GM12891 (cell line): ENCODE measurements at regions not wholly inside any gene's neighbourhood (a gene's known extent, or its start where the extent isn't known, plus 50 kb on each side); places are given as distances from the start of the nearest gene placed in this dataset.
"Not testable (repeated sequence)": the region's sequence is repeated elsewhere in the genome, so short reads cannot be mapped to it uniquely, and the experiment has no call there.

ENCODE experiments used
- DNase-seq: peaks from one replicate; pipeline ENCODE4 v3.0.0; 2011; ENCODE audit warnings: low spot score; ENCODE audit not compliant: insufficient read length
- FAIRE-seq: peaks from 2 replicates; lab custom pipeline; 2011; peaks lifted over from hg19 to GRCh38; lab: Jason Lieb, UNC
- PAX5 ChIP-seq: IDR thresholded peaks from 2 replicates; pipeline ENCODE4 v1.6.1; 2011; ENCODE audit warnings: low read length, moderate library complexity, mild to moderate bottlenecking; ENCODE audit not compliant: insufficient read depth, severe bottlenecking
- POLR2A ChIP-seq: IDR thresholded peaks from 2 replicates; pipeline ENCODE4 v1.6.1; 2011; ENCODE audit warnings: low read depth, low read length, control low read depth
- POLR2AphosphoS5 ChIP-seq: IDR thresholded peaks from 2 replicates; pipeline ENCODE4 v1.6.1; 2011; ENCODE audit warnings: low read depth, low read length, control low read depth
- POU2F2 ChIP-seq: IDR thresholded peaks from 2 replicates; pipeline ENCODE4 v1.6.1; 2011; ENCODE audit warnings: low read depth, mild to moderate bottlenecking, control low read depth, low read length, moderate library complexity
- SPI1 ChIP-seq: IDR thresholded peaks from 2 replicates; pipeline ENCODE4 v1.6.1; 2011; ENCODE audit warnings: low read depth, low read length, control low read depth
- TAF1 ChIP-seq: IDR thresholded peaks from 2 replicates; pipeline ENCODE4 v1.6.1; 2011; ENCODE audit warnings: low read depth, low read length, control low read depth

DNA sequence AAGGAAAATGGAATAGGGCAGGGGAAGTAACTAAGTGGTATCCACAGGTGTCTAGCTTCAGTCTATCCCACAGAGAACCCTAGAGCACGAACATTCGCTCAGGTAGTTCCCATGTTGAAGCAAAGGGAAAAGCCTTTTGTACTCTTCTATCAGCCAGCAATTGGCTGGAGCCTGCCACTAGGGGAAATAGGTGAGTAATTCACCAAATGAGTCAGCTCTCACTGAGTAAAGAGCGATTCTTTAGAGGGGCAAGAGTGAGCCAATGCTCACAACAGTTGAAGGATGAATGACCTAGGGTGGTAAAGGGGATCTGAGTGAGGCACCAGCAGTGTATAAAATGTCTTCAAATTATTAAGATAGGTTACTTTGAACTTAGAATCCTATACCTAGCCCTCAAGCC, 94.1 kb upstream of the ZNF800 start:
- no peak for DNase-seq
- FAIRE-seq, result no peak

DNA sequence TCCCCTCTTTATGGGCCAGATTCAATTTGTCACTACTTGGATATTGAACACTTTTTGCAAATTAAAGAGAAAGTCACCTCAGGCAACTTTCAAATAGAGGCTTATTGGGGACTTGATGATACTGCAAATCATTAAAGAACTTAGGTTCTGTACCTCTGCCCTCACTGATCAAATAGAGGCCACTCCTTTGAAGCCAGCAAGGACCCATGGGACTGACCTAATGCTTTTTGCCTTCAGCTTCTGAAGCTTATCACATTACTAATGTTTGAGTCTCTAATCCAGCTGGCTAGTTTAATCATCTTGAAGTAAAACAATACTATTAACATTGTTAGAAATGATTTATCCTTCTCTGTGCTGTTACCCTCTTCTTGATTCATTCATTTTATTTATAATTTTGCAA, 93.0 kb upstream of the ZNF800 start:
- TF ChIP-seq POLR2A (no peak), POLR2AphosphoS5 (no peak), TAF1 (no peak), POU2F2 (no peak), PAX5 (no peak), SPI1 (no peak)
- DNase-seq (no peak), FAIRE-seq (no peak)

More for the DNA sequence above, 94.1 kb upstream of the ZNF800 start:
- TF ChIP-seq TAF1 (no peak), POU2F2 (no peak), POLR2A (no peak), POLR2AphosphoS5 (no peak), SPI1 (no peak), PAX5 (no peak)

DNA sequence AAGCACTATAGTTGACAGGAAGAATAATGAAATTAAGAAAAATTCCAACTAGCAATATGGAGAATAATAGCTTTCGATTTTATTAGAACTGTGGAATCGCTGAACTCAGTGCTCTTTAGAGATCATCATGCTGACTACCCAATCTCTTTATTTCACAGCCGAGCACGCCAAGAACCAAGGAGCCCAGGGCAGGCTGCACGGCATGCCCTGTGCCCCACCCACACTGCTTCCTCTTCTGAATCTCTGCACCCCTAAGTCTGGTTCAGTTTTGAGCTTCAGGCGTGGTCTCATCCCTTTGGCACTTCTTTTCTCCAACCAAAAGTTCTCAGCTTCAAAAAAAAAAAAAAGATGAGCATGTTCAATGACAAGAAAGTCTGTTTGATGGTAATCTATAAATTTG, 92.4 kb upstream of the ZNF800 start:
- TF ChIP-seq PAX5 (no peak), POLR2A (no peak), TAF1 (no peak), POU2F2 (no peak), POLR2AphosphoS5 (no peak), SPI1 (no peak)
- FAIRE-seq, result no peak
- no peak for DNase-seq

DNA sequence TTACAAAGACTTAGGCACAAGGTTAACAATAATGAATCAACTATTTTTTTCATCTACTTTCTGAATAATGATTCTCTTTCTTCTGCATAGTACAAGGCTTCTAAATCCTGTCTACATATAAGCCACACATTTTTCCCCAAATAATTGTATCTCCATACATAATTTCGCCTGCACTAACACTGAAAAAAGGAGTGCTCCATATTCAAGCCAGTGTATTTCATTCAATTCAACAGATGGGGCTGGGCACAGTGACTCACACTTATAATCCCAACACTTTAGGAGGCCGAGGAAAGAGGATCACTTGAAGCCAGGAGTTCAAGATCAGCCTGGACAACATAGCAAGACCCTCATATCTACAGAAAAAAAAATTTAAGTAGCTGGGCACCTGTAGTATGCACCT, 86.0 kb upstream of the ZNF800 start:
- no peak for TF ChIP-seq POLR2A
- TF ChIP-seq POLR2AphosphoS5, result no peak
- no peak for TF ChIP-seq PAX5
- TF ChIP-seq SPI1, result no peak
- TF ChIP-seq POU2F2, result no peak
- TF ChIP-seq TAF1, result no peak
- no peak for DNase-seq
- no peak for FAIRE-seq

DNA sequence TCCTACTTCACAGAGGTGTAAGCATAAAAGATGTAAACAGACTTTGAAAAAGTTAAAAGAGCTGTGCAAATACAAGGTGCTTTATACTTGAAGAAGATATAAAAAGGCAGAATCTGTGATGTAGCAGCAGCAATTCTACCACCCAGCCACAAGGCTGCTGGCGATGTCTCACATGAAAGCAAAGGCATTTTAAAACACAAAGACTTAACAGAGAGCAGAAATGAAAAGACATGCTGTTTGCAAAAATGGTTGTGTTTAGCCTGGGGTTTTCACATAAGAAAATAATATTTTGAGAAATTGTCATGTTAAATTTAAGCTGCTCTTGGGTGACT, 85.5 kb upstream of the ZNF800 start:
- TF ChIP-seq POU2F2 (no peak), POLR2AphosphoS5 (no peak), POLR2A (no peak), TAF1 (no peak), PAX5 (no peak), SPI1 (no peak)
- DNase-seq (no peak), FAIRE-seq (no peak)

DNA sequence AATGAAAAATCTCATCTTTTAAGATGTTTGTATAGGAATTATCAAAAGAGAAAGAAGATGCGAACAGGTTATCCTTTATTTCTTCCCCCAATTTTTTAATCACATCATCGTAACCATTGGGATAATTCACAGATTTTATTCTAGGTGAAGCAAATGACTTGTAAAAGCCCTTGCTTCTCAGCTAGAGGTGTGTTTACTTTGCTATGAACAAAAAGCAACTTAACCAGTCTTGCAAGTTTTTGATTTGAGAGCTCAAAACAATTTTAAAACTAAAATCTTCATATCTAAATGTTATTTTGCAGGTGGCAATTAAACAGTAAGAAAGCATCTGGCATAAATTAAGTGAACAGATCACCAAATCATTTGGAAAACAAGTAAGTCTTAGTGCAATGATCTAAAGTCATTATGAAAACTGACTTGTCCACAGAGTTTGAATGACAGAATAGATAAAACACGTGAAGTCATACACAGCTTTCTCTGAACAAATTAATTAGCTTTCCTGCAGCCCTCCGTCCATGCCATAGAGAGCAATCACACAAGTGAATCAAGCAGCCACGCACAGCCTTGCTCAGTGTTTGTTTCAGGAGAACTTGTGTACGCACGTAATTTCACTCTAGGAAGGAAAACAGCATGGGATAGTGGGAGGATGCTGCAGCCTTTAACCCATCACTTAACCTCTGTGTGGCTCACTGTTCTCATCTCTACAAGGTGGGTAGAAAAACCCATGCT, 85.0 kb upstream of the ZNF800 start:
- no peak for TF ChIP-seq SPI1
- TF ChIP-seq TAF1, result no peak
- no peak for TF ChIP-seq PAX5
- no peak for TF ChIP-seq POU2F2
- TF ChIP-seq POLR2AphosphoS5, result no peak
- TF ChIP-seq POLR2A, result no peak
- DNase-seq (no peak), FAIRE-seq (peak; percentile 54)

DNA sequence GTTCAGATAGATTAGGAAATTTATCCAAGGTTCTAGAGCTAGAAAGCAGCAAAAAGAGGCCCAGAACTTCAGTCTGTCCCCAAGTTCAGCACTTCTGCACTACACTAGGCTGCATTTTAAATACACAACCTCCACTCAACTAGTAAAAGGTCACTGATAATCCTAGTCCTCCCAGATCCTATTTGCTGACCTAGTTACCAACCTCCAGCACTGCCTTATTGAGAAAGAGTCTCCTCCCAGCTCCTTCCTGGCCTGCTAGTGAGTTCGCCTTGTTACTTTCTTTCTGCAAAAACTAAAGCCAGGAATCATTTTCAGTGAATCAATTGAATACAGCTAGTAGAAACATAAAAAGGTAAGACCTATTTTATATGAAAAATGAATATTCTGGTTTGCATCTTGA, 84.1 kb upstream of the ZNF800 start:
- TF ChIP-seq POLR2A, result no peak
- TF ChIP-seq POLR2AphosphoS5, result no peak
- no peak for TF ChIP-seq SPI1
- TF ChIP-seq POU2F2, result no peak
- no peak for TF ChIP-seq PAX5
- TF ChIP-seq TAF1, result no peak
- DNase-seq, result no peak
- FAIRE-seq, result no peak

DNA sequence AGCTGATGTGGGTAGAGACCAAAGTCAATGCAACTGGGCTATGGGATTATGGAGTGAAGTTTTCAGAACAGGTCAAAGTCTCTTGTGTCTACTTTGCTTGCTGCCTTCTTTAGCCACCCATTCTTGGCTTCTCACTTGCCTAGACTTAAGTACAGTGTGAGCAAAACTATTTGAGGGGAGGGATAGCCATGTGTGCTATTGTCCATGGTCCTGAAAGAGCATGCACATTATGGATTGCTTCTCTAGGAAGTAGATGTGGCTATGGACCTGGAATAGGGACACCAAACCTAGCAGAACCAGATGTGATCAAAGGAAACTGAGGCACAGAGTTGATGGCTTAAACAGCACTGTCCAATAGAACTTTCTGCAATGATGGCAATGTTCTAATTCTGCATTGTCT, 81.9 kb upstream of the ZNF800 start:
- TF ChIP-seq PAX5, result no peak
- no peak for TF ChIP-seq POLR2AphosphoS5
- TF ChIP-seq SPI1, result no peak
- TF ChIP-seq POLR2A, result no peak
- TF ChIP-seq TAF1, result no peak
- TF ChIP-seq POU2F2, result no peak
- FAIRE-seq, result no peak
- no peak for DNase-seq

DNA sequence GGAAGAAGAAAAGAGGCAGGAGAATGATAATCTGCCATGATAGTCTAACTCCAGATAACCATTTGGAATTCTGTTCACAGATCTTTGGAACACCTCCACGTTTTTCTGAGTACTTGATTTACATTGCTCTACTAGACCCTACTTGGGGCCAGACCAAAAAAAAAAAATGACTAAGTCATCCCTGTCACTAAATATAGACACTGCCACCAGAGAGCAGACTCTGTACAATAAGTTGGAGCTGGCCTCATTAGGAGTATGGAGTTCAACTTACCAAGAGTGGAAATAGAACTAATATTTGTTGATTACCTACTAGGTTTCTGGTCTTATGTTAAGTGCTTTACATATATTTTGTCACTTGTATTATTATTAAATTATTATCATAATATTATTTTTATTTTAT, 80.9 kb upstream of the ZNF800 start:
- DNase-seq (no peak), FAIRE-seq (no peak)
- TF ChIP-seq POLR2AphosphoS5 (no peak), SPI1 (no peak), POLR2A (no peak), TAF1 (no peak), PAX5 (no peak), POU2F2 (no peak)

DNA sequence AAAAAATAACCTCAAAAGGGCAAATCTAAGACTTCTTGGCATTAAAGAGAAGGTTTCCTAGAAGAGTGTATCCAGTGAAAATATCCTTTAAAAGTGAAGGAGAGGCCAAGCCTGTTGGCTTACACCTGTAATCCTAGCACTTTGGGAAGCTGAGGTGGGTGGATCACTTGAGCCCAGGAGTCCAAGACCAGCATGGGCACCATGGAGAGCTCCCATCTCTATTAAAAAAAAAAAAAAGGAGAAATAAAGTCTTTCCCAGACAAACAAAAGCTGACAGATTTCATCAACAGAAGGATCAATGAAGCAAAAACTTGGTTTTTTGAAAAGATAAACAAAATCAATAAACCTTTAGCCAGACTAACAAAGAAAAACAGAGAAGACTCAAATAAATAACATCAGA, 67.6 kb upstream of the ZNF800 start:
- DNase-seq, result no peak
- TF ChIP-seq POLR2AphosphoS5, result no peak
- TF ChIP-seq SPI1, result no peak
- no peak for TF ChIP-seq POLR2A
- no peak for TF ChIP-seq POU2F2
- TF ChIP-seq PAX5, result no peak
- TF ChIP-seq TAF1, result no peak
- FAIRE-seq, result no peak

DNA sequence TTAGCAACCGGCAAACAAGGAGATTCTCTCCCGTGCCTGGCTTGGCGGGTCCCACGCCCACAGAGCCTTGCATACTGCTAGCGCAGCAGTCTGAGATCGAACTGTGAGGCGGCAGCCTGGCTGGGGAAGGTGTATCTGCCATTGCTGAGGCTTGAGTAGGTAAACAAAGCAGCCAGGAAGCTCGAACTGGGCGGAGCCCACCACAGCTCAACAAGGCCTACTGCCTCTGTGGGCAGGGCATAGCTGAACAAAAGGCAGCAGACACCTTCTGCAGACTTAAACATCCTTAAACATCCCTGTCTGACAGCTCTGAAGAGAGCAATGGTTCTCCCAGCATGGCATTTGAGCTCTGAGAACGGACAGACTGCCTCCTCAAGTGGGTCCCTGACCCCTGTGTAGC, 58.8 kb upstream of the ZNF800 start:
- not testable (repeated sequence) for FAIRE-seq

More for the DNA sequence above, 58.8 kb upstream of the ZNF800 start:
- not testable (repeated sequence) for DNase-seq
